Posterior cingulate gyrus (tissue), 11 donors: ENCODE measurements at regions not wholly inside any gene's neighbourhood (a gene's known extent, or its start where the extent isn't known, plus 50 kb on each side); places are given as distances from the start of the nearest gene placed in this dataset.

Experiments
- DNase-seq, 10 donors: peaks; one replicate each; pipeline versions ENCODE4 v3.0.0 to v3.0.0-alpha.2; 2020 to 2021; ENCODE audit warnings: mixed read lengths in 3 of 10
- intact Hi-C: fragments of 100-400 bp; cut with DNase I; formaldehyde crosslinking; loops from one replicate; pipeline ENCODE4 v1.15.1; 2023

DNA sequence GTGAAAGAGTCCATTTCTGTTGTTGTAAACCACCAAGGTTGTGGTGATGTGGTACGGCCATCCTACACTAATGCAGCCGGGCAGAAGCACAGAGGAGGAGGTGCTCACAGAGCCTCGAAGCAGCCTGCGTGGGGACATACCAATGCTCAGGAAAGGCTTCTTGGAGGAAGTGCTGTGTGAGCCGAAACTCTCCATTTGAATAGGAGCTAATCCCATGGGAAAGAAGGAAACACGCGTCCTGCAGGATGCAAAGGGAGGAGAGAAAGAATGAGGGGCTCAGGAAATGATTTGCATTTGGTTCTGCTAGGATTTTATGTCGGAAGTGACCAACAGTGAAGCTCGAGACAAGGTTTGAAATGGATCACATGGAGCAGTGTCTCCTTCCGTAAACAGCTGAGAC is 477.9 kb upstream of the ANKRD30A start:
- intact Hi-C loops: no loop called here
- DNase-seq: no peak

DNA sequence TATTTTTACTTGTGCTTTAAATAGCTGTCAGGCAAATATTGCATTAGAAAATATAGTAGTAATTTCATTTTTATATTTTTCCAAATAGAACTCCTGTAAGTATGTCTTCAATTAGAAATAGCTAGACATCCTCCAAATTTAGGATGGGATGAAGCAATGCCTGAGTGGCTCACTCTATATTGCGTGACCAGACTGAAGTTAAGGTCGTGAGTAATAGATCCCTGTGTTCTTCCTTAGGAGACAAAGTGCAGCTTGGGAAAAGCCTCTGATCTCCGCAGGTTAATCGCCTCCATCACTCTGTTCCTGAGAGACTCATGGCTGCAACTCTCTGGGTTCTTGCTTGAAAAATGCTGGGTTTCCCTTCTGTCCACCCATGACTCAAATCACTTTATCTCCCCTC is 484.8 kb upstream of the ANKRD30A start:
- DNase-seq: no peak
- intact Hi-C loops: no loop called here

GRCh38 chr10:36638462-36639155 is 486.8 kb upstream of the ANKRD30A start:
- intact Hi-C loops: no loop called here
- DNase-seq: no peak

DNA sequence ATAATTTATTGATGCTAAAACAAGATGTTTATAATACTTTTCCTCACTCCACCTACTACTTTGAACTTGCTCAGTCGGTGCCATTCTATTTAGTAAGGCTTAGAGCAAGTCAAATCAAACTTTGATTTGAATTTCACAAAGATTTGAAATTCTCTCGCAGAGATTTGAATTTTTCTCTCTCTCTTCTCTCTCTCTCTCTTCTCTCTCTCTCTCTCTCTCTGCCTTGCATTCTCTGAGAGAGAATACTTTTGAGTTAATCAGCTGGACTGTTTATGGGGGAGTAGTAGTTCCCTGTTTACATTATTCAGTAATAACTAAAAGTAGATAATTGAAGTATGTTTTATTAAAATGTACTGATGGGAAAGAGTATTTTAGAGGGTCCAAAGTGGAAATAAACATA is 488.5 kb upstream of the ANKRD30A start:
- intact Hi-C loops: no loop called here
- DNase-seq: no peak

- DNase-seq: no peak
- intact Hi-C loops: no loop called here
These were observed 489.0 kb upstream of the ANKRD30A start for GRCh38 chr10:36636285-36636839.

- intact Hi-C loops: no loop called here
- no peak for DNase-seq
These were observed 490.5 kb upstream of the ANKRD30A start for GRCh38 chr10:36634916-36635315.

DNA sequence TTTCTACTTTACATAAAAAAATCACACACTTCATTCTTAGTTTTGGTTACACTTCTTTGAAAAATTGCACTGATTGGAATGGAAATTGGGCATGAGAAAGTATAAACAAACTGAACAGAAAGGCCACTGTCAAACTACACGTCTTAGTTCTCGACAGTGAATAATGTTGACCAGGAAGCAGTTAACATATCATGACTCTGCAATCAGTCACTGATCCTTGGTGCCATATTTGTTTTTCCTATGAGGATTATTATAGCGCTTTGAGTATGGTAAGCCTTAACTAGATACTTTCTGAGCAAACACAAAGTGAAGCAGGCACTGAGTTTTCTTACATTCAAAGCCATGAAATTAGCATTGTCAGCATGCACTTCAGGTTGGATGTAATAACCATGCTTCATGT is 495.1 kb upstream of the ANKRD30A start:
- no peak for DNase-seq
- intact Hi-C loops: no loop called here

- intact Hi-C loops: no loop called here
These were observed 495.9 kb upstream of the ANKRD30A start for GRCh38 chr10:36629476-36629875.

GRCh38 chr10:36624551-36625100 is 500.8 kb upstream of the ANKRD30A start:
- DNase-seq: no peak
- intact Hi-C loops: no loop called here

More at GRCh38 chr10:36629476-36629875, 495.9 kb upstream of the ANKRD30A start:
- no peak for DNase-seq

GRCh38 chr10:36621346-36621745 is 504.1 kb upstream of the ANKRD30A start:
- intact Hi-C loops: no loop called here
- DNase-seq: no peak

DNA sequence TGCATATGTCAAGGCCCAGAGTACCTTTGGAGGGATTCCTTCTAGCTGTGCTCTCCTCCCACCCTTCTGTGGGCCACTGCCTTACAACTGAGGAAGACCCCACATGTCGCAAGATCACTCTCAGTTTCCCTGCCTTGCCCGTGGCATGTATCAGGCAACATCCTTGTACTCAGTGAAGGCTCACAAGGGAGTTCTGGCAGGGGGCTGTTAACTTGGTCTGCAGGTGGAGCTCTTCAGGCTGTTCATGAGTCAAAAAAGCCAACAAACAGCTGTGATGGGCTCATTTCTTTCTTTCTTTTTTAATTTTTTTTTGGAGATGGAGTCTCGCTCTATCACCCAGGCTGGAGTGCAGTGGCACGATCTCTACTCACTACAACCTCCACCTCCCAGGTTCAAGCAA is 513.0 kb upstream of the ANKRD30A start:
- intact Hi-C loops: no loop called here
- DNase-seq: no peak

- intact Hi-C loops: no loop called here
- no peak for DNase-seq
These were observed 516.5 kb upstream of the ANKRD30A start for GRCh38 chr10:36608866-36609265.

DNA sequence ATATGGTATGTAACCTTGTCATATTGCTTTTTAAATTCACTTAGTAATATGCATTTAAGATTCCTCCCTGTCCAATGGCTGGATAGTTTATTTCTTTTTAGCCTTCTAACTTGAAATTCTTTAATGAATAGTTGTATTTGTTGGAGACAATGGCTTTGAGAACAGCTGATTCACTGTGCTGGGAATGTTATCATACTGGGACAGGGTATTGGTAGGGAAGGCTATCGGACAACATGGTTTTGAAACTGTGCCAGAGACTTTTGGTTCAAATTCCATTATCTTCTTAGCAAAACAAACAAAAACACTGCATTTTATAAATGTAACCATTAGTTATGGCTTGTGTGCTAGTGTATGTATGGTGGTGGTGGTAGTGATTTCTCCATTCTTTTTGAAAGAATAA is 517.1 kb upstream of the ANKRD30A start:
- intact Hi-C loops: no loop called here
- no peak for DNase-seq

GRCh38 chr10:36606234-36606839 is 519.1 kb upstream of the ANKRD30A start:
- intact Hi-C loops: no loop called here

DNA sequence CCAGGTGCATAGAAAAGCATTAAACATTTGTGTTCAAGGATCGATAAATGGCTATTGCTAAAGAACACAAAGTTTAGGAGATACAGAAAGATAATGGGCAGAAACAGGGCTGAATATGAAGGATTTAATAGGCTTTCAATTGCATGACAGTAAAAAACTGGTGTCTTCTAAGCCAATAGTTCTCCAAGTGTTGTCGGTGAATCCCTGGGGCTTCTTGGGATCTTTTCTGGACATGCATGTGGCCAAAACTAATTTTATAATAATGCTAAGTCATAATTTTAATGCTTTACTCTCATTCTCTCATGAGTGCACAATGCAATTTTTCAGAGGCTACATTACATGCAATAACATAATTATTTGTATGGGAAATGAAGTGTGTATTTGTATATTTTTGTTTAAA is 521.1 kb upstream of the ANKRD30A start:
- no peak for DNase-seq
- intact Hi-C loops: no loop called here

More at GRCh38 chr10:36606234-36606839, 519.1 kb upstream of the ANKRD30A start:
- DNase-seq: no peak

DNA sequence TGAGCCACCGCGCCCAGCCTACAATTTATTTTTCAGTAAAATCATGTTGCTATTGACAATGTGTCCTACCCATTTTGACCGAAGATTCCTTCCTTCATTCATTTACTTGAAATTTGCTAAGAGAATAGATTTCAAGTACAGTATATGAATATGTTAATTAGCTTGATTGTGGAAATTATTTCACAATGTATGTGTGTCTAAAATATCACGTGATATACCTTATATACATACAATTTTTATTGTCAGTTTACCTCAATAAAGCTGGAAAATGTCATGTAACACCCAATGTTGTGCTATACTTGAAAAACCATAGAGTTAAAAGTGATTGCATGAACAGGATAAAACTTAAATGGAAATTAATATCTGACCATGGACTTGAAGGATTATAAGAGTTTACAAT is 521.7 kb upstream of the ANKRD30A start:
- intact Hi-C loops: no loop called here
- DNase-seq: no peak

- no peak for DNase-seq
- intact Hi-C loops: no loop called here
These were observed 523.0 kb upstream of the ANKRD30A start for GRCh38 chr10:36602374-36602773.

DNA sequence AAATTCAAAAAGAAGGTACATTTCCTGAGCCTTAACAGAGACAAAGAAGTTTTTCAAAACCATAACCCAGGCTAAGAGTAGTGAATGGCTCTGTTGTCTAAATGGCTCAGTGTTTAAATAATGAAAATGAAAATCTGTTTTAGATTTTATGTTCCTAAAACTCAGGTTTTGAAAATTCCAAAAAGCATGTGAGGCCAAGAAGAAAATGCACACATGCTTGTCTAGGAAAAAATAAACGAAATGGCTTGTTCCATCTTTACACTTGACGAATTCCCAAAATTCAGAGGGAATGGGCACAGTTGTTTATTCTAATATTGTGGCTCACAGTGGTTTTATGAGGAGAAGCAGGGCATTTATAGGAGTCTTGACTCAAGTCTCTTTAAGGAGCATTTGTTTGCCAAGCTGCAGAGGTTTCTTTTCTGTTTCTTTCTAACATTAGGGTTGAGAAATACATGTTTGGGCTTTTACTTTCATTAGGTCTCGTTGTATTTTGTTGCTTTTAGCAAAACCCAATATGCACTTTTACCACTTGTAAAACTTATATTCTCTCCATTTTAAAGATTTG is 527.6 kb upstream of the ANKRD30A start:
- intact Hi-C loops: no loop called here
- DNase-seq: no peak

GRCh38 chr10:36592964-36593363 is 532.4 kb upstream of the ANKRD30A start:
- no peak for DNase-seq
- intact Hi-C loops: no loop called here

DNA sequence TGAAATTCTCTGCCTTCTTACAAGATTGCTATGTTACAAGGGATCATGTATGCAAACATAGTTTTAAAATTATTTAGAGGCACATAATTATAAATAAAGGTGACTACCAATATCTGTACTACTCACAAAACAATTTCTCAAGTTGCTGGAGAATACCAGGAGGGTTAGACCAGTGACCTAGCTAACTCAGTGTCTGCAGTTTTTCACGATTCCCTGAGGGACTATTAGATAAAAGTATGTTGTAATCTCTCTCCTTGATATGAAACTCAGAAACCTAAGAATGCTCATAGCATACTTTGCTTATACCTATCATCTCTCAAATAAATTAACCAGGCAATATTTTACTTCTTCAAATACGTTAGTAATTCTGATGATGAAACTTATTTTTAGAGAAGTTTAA is 534.0 kb upstream of the ANKRD30A start:
- no peak for DNase-seq
- intact Hi-C loops: no loop called here

GRCh38 chr10:36583690-36584089 is 541.7 kb upstream of the ANKRD30A start:
- intact Hi-C loops: no loop called here
- DNase-seq: no peak

GRCh38 chr10:36581237-36581636 is 544.2 kb upstream of the ANKRD30A start:
- DNase-seq: no peak
- intact Hi-C loops: no loop called here
